MM.1S (cell line): ENCODE measurements at regions not wholly inside any gene's neighbourhood (a gene's known extent, or its start where the extent isn't known, plus 50 kb on each side); places are given as distances from the start of the nearest gene placed in this dataset.

Source experiments
- DNase-seq: peaks from one replicate; pipeline ENCODE4 v3.0.0-alpha.2; 2015
- H2AFZ ChIP-seq: fragments of 300-600 bp; sonication (generic); 2 replicates; pipeline ENCODE4 v1.6.0; 2016; ENCODE audit warnings: antibody characterized with exemption, low read length
- H3F3A ChIP-seq: fragments of 300-600 bp; sonication (generic); 2 replicates; pipeline ENCODE4 v1.6.1; 2016; ENCODE audit warnings: mild to moderate bottlenecking, antibody characterized with exemption, low read length, moderate library complexity, mixed read lengths; ENCODE audit not compliant: insufficient read depth
- H3K27ac ChIP-seq: fragments of 300-600 bp; sonication (generic); 2 replicates; pipeline ENCODE4 v1.5.1; 2016; ENCODE audit warnings: mild to moderate bottlenecking, low read length
- H3K27me3 ChIP-seq: fragments of 300-600 bp; sonication (generic); replicated peaks from 2 replicates; pipeline ENCODE4 v1.6.0; 2016; ENCODE audit warnings: low read length; ENCODE audit not compliant: insufficient read depth
- H3K36me3 ChIP-seq: fragments of 300-600 bp; sonication (generic); replicated peaks from 2 replicates; pipeline ENCODE4 v1.6.1; 2016; ENCODE audit warnings: mild to moderate bottlenecking, low read length, mixed read lengths; ENCODE audit not compliant: insufficient read depth
- H3K4me1 ChIP-seq: fragments of 300-600 bp; sonication (generic); 2 replicates; pipeline ENCODE4 v1.6.1; 2016; ENCODE audit warnings: low read length, mixed read lengths
- H3K4me2 ChIP-seq: fragments of 300-600 bp; sonication (generic); 2 replicates; pipeline ENCODE4 v1.6.0; 2016; ENCODE audit warnings: low read depth, low read length
- H3K4me3 ChIP-seq: fragments of 300-600 bp; sonication (generic); 2 replicates; pipeline ENCODE4 v1.5.1; 2016; ENCODE audit warnings: low read length, mixed read lengths
- H3K79me2 ChIP-seq: fragments of 300-600 bp; sonication (generic); 2 replicates; pipeline ENCODE4 v1.6.1; 2016; ENCODE audit warnings: mixed run types, low read length, mixed read lengths
- H3K9ac ChIP-seq: fragments of 300-600 bp; sonication (generic); 2 replicates; pipeline ENCODE4 v1.6.1; 2016; ENCODE audit warnings: low read length, mixed read lengths
- H3K9me2 ChIP-seq: fragments of 300-600 bp; sonication (generic); replicated peaks from 2 replicates; pipeline ENCODE4 v1.6.1; 2016; ENCODE audit warnings: mild to moderate bottlenecking, low read length, mixed read lengths; ENCODE audit not compliant: insufficient read depth
- H3K9me3 ChIP-seq: fragments of 300-600 bp; sonication (generic); replicated peaks from 2 replicates; pipeline ENCODE4 v1.6.1; 2016; ENCODE audit warnings: mild to moderate bottlenecking, low read length, mixed read lengths; ENCODE audit not compliant: insufficient read depth
- H4K20me1 ChIP-seq: fragments of 300-600 bp; sonication (generic); 2 replicates; pipeline ENCODE4 v1.6.1; 2016; ENCODE audit warnings: mild to moderate bottlenecking, low read length, moderate library complexity, mixed read lengths; ENCODE audit not compliant: insufficient read depth
- EZH2 ChIP-seq: fragments of 300-600 bp; sonication (generic); optimal IDR thresholded peaks from 2 replicates; pipeline ENCODE3; 2017; ENCODE audit warnings: low read depth, mild to moderate bottlenecking, antibody characterized with exemption, low read length, mixed read lengths
- EZH2phosphoT487 ChIP-seq: fragments of 300-600 bp; sonication (generic); IDR thresholded peaks from 2 replicates; pipeline ENCODE4 v1.6.1; 2018; ENCODE audit warnings: antibody characterized with exemption, low read length
- TF ChIP-seq, protein P1 (sequence below): fragments of 300-600 bp; sonication (generic); IDR thresholded peaks from 2 replicates; pipeline ENCODE4 v1.5.1; 2016; ENCODE audit warnings: antibody characterized with exemption, low read length, mixed read lengths

DNA sequence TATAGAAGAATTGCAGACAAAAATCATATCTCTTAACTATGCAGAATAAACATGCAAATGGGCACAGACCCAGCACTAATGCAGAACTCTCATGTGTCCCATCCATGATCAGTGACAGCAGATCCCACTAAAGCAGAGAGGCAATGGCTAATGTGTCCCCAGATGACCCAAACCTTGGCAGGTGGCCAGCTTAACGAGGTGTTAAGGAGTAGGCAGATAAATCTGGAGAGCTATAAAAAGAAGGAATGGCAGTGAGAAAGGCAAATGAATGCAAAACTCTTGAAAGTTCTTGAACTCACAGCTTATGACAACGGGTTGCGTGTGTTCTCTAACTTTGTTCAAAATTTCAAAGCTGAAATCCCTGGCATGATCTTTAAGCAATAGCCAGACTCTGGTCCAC, 265.4 kb downstream of the RASEF start:
- no peak overlapping the region for H3K27ac ChIP-seq
- H3F3A ChIP-seq = no peaks in the 10 kb centered on the region
- no peak overlapping the region for H2AFZ ChIP-seq
- no peak overlapping the region for H3K4me3 ChIP-seq
- no peaks in the 10 kb centered on the region for H3K4me1 ChIP-seq
- H3K9ac ChIP-seq = no peak overlapping the region
- H3K9me3 ChIP-seq = no peaks in the 10 kb centered on the region
- no peaks in the 10 kb centered on the region for H4K20me1 ChIP-seq
- DNase-seq = no peak
- H3K9me2 ChIP-seq = no peaks in the 10 kb centered on the region
- H3K4me2 ChIP-seq = no peak overlapping the region
- no peaks in the 10 kb centered on the region for H3K27me3 ChIP-seq
- no peaks in the 10 kb centered on the region for H3K79me2 ChIP-seq
- H3K36me3 ChIP-seq = no peaks in the 10 kb centered on the region
- TF ChIP-seq, protein P1, sequence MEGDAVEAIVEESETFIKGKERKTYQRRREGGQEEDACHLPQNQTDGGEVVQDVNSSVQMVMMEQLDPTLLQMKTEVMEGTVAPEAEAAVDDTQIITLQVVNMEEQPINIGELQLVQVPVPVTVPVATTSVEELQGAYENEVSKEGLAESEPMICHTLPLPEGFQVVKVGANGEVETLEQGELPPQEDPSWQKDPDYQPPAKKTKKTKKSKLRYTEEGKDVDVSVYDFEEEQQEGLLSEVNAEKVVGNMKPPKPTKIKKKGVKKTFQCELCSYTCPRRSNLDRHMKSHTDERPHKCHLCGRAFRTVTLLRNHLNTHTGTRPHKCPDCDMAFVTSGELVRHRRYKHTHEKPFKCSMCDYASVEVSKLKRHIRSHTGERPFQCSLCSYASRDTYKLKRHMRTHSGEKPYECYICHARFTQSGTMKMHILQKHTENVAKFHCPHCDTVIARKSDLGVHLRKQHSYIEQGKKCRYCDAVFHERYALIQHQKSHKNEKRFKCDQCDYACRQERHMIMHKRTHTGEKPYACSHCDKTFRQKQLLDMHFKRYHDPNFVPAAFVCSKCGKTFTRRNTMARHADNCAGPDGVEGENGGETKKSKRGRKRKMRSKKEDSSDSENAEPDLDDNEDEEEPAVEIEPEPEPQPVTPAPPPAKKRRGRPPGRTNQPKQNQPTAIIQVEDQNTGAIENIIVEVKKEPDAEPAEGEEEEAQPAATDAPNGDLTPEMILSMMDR = no peak
- TF ChIP-seq EZH2 = no peak
- no peak for TF ChIP-seq EZH2phosphoT487

DNA sequence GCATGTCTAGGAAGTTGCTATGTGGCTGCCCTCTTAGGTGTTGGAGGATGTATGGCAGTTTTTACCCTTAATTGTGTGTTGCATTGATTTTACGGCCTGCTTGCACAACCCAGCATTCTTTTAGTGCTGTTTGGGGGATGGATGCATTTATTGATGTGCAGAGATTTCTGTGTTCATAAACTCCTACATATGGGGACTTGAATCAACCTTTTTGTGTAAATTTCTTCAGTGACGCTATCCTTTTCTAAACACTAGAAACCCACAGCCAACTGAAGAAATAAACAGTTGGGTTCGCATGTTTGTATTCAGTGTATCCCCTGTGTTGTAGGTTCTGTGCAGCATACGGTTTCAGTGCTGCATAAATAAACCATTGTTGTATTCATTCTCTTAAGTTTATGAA, 263.7 kb downstream of the RASEF start:
- no peaks in the 10 kb centered on the region for H3K79me2 ChIP-seq
- no peaks in the 10 kb centered on the region for H4K20me1 ChIP-seq
- no peak for DNase-seq
- no peaks in the 10 kb centered on the region for H3K9me3 ChIP-seq
- H3F3A ChIP-seq = no peaks in the 10 kb centered on the region
- H3K27ac ChIP-seq = no peak overlapping the region
- no peak overlapping the region for H3K9ac ChIP-seq
- no peak overlapping the region for H3K4me2 ChIP-seq
- no peaks in the 10 kb centered on the region for H3K27me3 ChIP-seq
- no peak overlapping the region for H3K4me3 ChIP-seq
- no peaks in the 10 kb centered on the region for H3K9me2 ChIP-seq
- TF ChIP-seq, protein P1 = no peak
- no peak for TF ChIP-seq EZH2
- no peak for TF ChIP-seq EZH2phosphoT487
- no peak overlapping the region for H2AFZ ChIP-seq
- H3K4me1 ChIP-seq = no peaks in the 10 kb centered on the region
- H3K36me3 ChIP-seq = no peaks in the 10 kb centered on the region

DNA sequence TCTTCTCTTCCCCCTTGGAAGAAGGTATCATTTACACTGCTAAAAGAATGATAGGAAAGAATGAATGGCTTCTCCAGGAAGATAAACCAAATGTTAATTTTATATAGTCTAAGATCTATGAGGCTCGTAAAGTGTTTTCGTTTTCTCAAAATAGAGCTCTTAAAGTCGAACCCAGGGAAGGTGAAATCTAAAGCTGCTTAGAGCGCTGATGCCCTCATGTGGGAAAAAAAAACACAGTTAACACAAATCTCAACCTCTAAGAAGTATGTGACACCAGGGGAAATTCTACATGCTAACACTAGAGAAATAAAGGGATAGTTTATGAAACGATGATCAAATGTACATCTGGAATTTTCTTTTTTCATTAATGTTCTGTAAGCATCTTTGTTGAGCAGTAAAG, 257.9 kb downstream of the RASEF start:
- no peaks in the 10 kb centered on the region for H3K9me3 ChIP-seq
- H3K36me3 ChIP-seq = no peaks in the 10 kb centered on the region
- no peak overlapping the region for H3K4me3 ChIP-seq
- no peaks in the 10 kb centered on the region for H3K79me2 ChIP-seq
- H3F3A ChIP-seq = no peaks in the 10 kb centered on the region
- TF ChIP-seq EZH2phosphoT487 = no peak
- TF ChIP-seq, protein P1 = no peak
- TF ChIP-seq EZH2 = no peak
- no peak overlapping the region for H3K27ac ChIP-seq
- H3K27me3 ChIP-seq = no peaks in the 10 kb centered on the region
- H4K20me1 ChIP-seq = no peaks in the 10 kb centered on the region
- no peaks in the 10 kb centered on the region for H3K4me1 ChIP-seq
- H3K9me2 ChIP-seq = no peaks in the 10 kb centered on the region
- DNase-seq = no peak
- no peak overlapping the region for H3K9ac ChIP-seq
- H2AFZ ChIP-seq = no peak overlapping the region
- H3K4me2 ChIP-seq = no peak overlapping the region
